ENCODE measurements at regions not wholly inside any gene's neighbourhood (a gene's known extent, or its start where the extent isn't known, plus 50 kb on each side); places are given as distances from the start of the nearest gene placed in this dataset.

DNA sequence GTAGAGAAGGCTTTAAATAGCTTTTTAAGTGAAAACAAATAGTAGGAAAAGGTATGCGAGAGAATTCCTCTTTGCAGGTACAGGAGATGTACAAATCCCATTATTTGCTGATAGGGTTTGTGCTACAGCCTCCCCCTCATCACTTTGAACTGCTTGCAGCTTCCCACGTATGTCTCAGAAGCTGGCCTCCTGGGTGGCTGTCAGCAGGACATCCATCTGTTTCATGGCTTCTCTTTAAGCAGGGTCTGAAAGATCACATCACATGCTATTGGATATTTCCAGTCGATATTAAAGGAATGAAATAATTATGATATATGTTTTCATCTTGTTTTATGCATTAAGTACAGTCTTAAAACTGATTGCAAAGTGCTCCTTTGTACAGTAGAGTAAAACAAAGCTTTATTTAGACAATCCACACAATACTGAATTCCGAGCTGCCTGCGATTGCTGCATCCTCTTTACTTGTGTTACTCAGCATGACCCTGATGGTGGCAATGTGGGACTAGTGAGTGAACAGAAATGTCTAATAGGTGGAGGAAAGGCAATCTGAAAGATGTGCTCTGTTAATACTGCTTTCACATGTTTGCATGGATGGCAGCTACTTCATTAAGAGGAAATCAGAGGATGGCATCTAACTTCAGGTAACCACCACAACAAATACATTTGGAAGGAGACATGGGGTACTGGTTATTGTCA, 930.6 kb upstream of the SEMA6D start:
- POLR2A ChIA-PET: interaction anchor here (1.0 kb wide), 1 partner anchor 8 kb away, joined by 3 read pairs; no protein-coding TSS in a partner anchor
- TF ChIP-seq, protein P1, sequence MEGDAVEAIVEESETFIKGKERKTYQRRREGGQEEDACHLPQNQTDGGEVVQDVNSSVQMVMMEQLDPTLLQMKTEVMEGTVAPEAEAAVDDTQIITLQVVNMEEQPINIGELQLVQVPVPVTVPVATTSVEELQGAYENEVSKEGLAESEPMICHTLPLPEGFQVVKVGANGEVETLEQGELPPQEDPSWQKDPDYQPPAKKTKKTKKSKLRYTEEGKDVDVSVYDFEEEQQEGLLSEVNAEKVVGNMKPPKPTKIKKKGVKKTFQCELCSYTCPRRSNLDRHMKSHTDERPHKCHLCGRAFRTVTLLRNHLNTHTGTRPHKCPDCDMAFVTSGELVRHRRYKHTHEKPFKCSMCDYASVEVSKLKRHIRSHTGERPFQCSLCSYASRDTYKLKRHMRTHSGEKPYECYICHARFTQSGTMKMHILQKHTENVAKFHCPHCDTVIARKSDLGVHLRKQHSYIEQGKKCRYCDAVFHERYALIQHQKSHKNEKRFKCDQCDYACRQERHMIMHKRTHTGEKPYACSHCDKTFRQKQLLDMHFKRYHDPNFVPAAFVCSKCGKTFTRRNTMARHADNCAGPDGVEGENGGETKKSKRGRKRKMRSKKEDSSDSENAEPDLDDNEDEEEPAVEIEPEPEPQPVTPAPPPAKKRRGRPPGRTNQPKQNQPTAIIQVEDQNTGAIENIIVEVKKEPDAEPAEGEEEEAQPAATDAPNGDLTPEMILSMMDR (conservative IDR thresholded peaks at IDR 0.05; ENCODE audit: low read length): no peak
- CTCF ChIA-PET (ENCODE audit: unreplicated experiment): no interaction called here
- H3K36me3 ChIP-seq (ENCODE audit: insufficient read depth, low read length): no peaks in the 10 kb centered on the region
- no peaks in the 10 kb centered on the region for H3K4me1 ChIP-seq (ENCODE audit: insufficient read depth, low read length, poor library complexity, severe bottlenecking)
- no peak overlapping the region for H3K27ac ChIP-seq (ENCODE audit: low read depth, low read length, poor library complexity, severe bottlenecking)
- no peaks in the 10 kb centered on the region for H4K20me1 ChIP-seq (ENCODE audit: insufficient read depth, low read length)
- no peak for DNase-seq (ENCODE audit: low spot score)
- intact Hi-C loops (cut with micrococcal nuclease; ENCODE audit: unreplicated experiment): no loop called here
- BruUV-seq (replicated peaks): no TSS peak
- no peaks in the 10 kb centered on the region for H3K79me2 ChIP-seq (ENCODE audit: insufficient read depth, low read depth, low read length)
- no peaks in the 10 kb centered on the region for H3K9me2 ChIP-seq (ENCODE audit: insufficient read depth, low read length)
- no peak overlapping the region for H2AFZ ChIP-seq (ENCODE audit: low read length)
- H3K4me2 ChIP-seq (ENCODE audit: low read length): no peak overlapping the region
- H3K4me3 ChIP-seq (ENCODE audit: low read depth, low read length, poor library complexity, severe bottlenecking): no peak overlapping the region
- no peaks in the 10 kb centered on the region for H3K9me3 ChIP-seq (ENCODE audit: low read length)

DNA sequence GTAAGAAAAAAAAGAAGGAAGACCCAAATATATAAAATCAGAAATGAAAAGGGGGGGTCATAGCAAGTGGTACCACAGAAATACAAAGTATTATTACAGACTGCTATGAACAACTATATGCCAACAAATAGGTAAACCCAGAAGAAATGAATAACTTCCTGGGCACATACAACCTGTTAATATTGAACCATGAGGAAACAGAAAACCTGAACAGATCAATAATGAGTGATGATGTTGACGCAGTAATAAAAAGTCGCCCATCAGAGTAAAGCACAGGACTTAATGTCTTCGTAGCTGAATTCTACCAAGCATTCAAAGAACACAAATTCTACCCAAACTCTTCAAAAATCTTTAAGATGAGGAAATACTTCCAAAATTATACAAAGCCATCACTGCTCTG, 921.6 kb upstream of the SEMA6D start:
- ChIA-PET CTCF (ENCODE audit: unreplicated experiment) (no interaction called here), POLR2A (interaction anchor here (0.6 kb wide), 1 partner anchor 228 kb away, joined by 3 read pairs; no protein-coding TSS in a partner anchor)
- intact Hi-C loops (cut with micrococcal nuclease; ENCODE audit: unreplicated experiment): no loop called here
- no peak overlapping the region for H3K4me3 ChIP-seq (ENCODE audit: low read depth, low read length, poor library complexity, severe bottlenecking)
- H3K79me2 ChIP-seq (ENCODE audit: insufficient read depth, low read depth, low read length): no peaks in the 10 kb centered on the region
- no peaks in the 10 kb centered on the region for H3K4me1 ChIP-seq (ENCODE audit: insufficient read depth, low read length, poor library complexity, severe bottlenecking)
- BruUV-seq (replicated peaks): no TSS peak
- no peaks in the 10 kb centered on the region for H3K9me2 ChIP-seq (ENCODE audit: insufficient read depth, low read length)
- H2AFZ ChIP-seq (ENCODE audit: low read length): no peak overlapping the region
- no peak overlapping the region for H3K4me2 ChIP-seq (ENCODE audit: low read length)
- TF ChIP-seq, protein P1 (conservative IDR thresholded peaks at IDR 0.05; ENCODE audit: low read length): no peak
- TF ChIP-seq EZH2phosphoT487 (IDR thresholded peaks at IDR 0.05; ENCODE audit: borderline replicate concordance, low read depth, low read length): no peak
- H3K27ac ChIP-seq (ENCODE audit: low read depth, low read length, poor library complexity, severe bottlenecking): no peak overlapping the region
- H3K9me3 ChIP-seq (ENCODE audit: low read length): no peaks in the 10 kb centered on the region
- H4K20me1 ChIP-seq (ENCODE audit: insufficient read depth, low read length): no peaks in the 10 kb centered on the region
- no peaks in the 10 kb centered on the region for H3K36me3 ChIP-seq (ENCODE audit: insufficient read depth, low read length)
- DNase-seq (ENCODE audit: low spot score): no peak

DNA sequence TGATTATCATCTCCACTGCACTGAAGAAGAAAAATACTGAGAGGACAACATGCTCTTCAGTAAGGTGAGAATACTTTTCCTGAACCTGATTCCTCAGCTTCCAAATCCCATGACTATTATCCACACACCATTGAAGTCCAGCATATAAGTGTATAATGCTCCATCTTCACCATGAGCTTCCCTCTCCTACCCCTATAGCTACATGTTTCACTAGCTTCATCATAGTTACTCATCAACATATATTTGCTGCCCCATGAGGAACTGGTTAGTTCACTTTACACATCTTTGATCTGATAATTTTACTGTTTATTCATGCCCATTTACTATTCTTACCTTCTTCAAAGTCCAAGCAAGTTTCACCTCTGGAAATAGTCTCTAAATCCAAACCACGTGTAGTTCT, 908.5 kb upstream of the SEMA6D start:
- POLR2A ChIA-PET: interaction anchor here (1.0 kb wide), 1 partner anchor 10 kb away, joined by 7 read pairs; no protein-coding TSS in a partner anchor
- Histone ChIP-seq H3K79me2 (ENCODE audit: insufficient read depth, low read depth, low read length) (no peaks in the 10 kb centered on the region), H3K4me2 (ENCODE audit: low read length) (no peak overlapping the region), H3K4me3 (ENCODE audit: low read depth, low read length, poor library complexity, severe bottlenecking) (no peak overlapping the region), H3K27ac (ENCODE audit: low read depth, low read length, poor library complexity, severe bottlenecking) (no peak overlapping the region), H3K36me3 (ENCODE audit: insufficient read depth, low read length) (no peaks in the 10 kb centered on the region), H3K9me3 (ENCODE audit: low read length) (no peaks in the 10 kb centered on the region), H3K9me2 (ENCODE audit: insufficient read depth, low read length) (no peaks in the 10 kb centered on the region), H3K4me1 (ENCODE audit: insufficient read depth, low read length, poor library complexity, severe bottlenecking) (no peaks in the 10 kb centered on the region), H4K20me1 (ENCODE audit: insufficient read depth, low read length) (no peaks in the 10 kb centered on the region), H2AFZ (ENCODE audit: low read length) (no peak overlapping the region)
- no peak for TF ChIP-seq EZH2phosphoT487 (IDR thresholded peaks at IDR 0.05; ENCODE audit: borderline replicate concordance, low read depth, low read length)
- TF ChIP-seq, protein P1 (conservative IDR thresholded peaks at IDR 0.05; ENCODE audit: low read length): no peak
- no TSS peak for BruUV-seq (replicated peaks)
- DNase-seq (ENCODE audit: low spot score): no peak
- intact Hi-C loops (cut with micrococcal nuclease; ENCODE audit: unreplicated experiment): no loop called here
- CTCF ChIA-PET (ENCODE audit: unreplicated experiment): no interaction called here

All from OCI-LY7 (cell line).